ENCODE measurements at regions not wholly inside any gene's neighbourhood (a gene's known extent, or its start where the extent isn't known, plus 50 kb on each side); places are given as distances from the start of the nearest gene placed in this dataset.

DNA sequence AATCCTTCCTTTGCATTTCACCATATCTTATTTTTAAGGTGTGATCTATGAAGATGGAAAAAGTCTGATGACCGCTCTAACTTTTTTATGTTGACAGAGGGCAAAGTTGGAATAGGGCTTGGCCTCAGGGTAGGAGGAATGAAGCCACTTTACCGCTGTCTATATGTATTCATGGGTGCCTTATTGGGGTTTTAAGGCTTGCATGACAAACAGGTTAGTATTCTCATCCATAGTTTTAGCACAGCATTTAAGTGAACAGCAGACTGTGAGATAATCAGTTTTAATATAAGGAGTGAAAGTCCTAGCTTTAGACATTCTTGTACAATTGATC, 81.7 kb upstream of the BMP2K start:
- H2AK5ac ChIP-seq (ENCODE audit: insufficient read length, low read length), result no peak overlapping the region
- no peak overlapping the region for H4K5ac ChIP-seq (ENCODE audit: insufficient read length, low read depth, low read length)
- H3K27me3 ChIP-seq (ENCODE audit: insufficient read depth, low read length), result no peaks in the 10 kb centered on the region
- no peak overlapping the region for H3K18ac ChIP-seq (ENCODE audit: insufficient read length, low read depth, low read length)
- no peak overlapping the region for H3K4me2 ChIP-seq (ENCODE audit: insufficient read depth, insufficient read length, low read length)
- H3K79me2 ChIP-seq (ENCODE audit: insufficient read depth, low read length), result no peaks in the 10 kb centered on the region
- no peaks in the 10 kb centered on the region for H3K9me3 Mint-ChIP-seq
- no peak overlapping the region for H3K27ac ChIP-seq (ENCODE audit: insufficient read length, low read depth, low read length)
- no peak for TF ChIP-seq CTCF (conservative IDR thresholded peaks at IDR 0.05)
- no peak for DNase-seq
- no peak overlapping the region for H2BK12ac ChIP-seq (ENCODE audit: insufficient read length, low read depth, low read length)
- H3K27ac Mint-ChIP-seq, result no peak overlapping the region
- no peak overlapping the region for H3T11ph ChIP-seq (ENCODE audit: low read length)
- H3K36me3 Mint-ChIP-seq (ENCODE audit: insufficient read depth in 1 of 3, low read depth in 3 of 3), result no peaks in the 10 kb centered on the region
- H2BK5ac ChIP-seq (ENCODE audit: insufficient read length, low read length), result no peak overlapping the region
- peaks cover 0 to 11% of the 10 kb centered on the region in 2 experiments; a peak in 2 of 4 replicates for H3K4me1 Mint-ChIP-seq
- no peaks in the 10 kb centered on the region; the same call in 1 of the 2 replicates for H3K27me3 Mint-ChIP-seq (ENCODE audit: low read depth)
- H3K23me2 ChIP-seq (ENCODE audit: insufficient read length, low read depth, low read length, poor library complexity, severe bottlenecking), result no peaks in the 10 kb centered on the region
- no peak overlapping the region for H3K4me3 Mint-ChIP-seq
- no peak overlapping the region for H3K14ac ChIP-seq (ENCODE audit: insufficient read depth, low read length)
- no peak overlapping the region for H3K56ac ChIP-seq (ENCODE audit: insufficient read length, low read depth, low read length)
- H4K8ac ChIP-seq (replicated peaks; ENCODE audit: insufficient read length, low read depth, low read length), result no peak overlapping the region
- no peak overlapping the region for H2AFZ ChIP-seq (ENCODE audit: low read length)
- H2BK15ac ChIP-seq (ENCODE audit: low read depth, low read length), result no peak overlapping the region
- H2BK20ac ChIP-seq (ENCODE audit: low read depth, low read length, poor library complexity, severe bottlenecking), result no peak overlapping the region
- H3K4me1 ChIP-seq (ENCODE audit: insufficient read depth, low read length), result peaks cover 3% of the 10 kb centered on the region; the same call in 1 of the 2 replicates
- no peaks in the 10 kb centered on the region for H4K20me1 ChIP-seq (ENCODE audit: control insufficient read depth, insufficient read depth, insufficient read length)
- no peaks in the 10 kb centered on the region for H3K9me3 ChIP-seq (ENCODE audit: control insufficient read depth, low read depth, low read length)
- no peak overlapping the region for H2BK120ac ChIP-seq (ENCODE audit: low read depth, low read length, poor library complexity, severe bottlenecking)
- no peak overlapping the region for H3K23ac ChIP-seq (ENCODE audit: insufficient read length, low read depth, low read length)
- no CpG with 5 or more reads among the region's 2 CpGs for WGBS (ENCODE audit: extremely low coverage, insufficient read length, low lambda C conversion rate)
- no peak overlapping the region for H3K4ac ChIP-seq (ENCODE audit: low read depth, low read length)
- H4K91ac ChIP-seq (ENCODE audit: insufficient read length, low read depth, low read length), result no peak overlapping the region
- no peaks in the 10 kb centered on the region for H3K79me1 ChIP-seq (ENCODE audit: insufficient read depth, low read depth, low read length, poor library complexity, severe bottlenecking)
- no peak overlapping the region for H3K9ac ChIP-seq (ENCODE audit: extremely low read depth, insufficient read length, low read length)
